GM12864 (cell line): ENCODE measurements at regions not wholly inside any gene's neighbourhood (a gene's known extent, or its start where the extent isn't known, plus 50 kb on each side); places are given as distances from the start of the nearest gene placed in this dataset.

Experiments
- DNase-seq: peaks from one replicate; pipeline ENCODE4 v3.0.0-alpha.2; 2011; ENCODE audit warnings: low read depth
- H3K4me3 ChIP-seq: 2 replicates; pipeline ENCODE4 v1.5.1; 2011; ENCODE audit warnings: mild to moderate bottlenecking, low read depth, low read length, control low read depth
- TF ChIP-seq, protein P1 (sequence below): IDR thresholded peaks from 2 replicates; pipeline ENCODE4 v1.5.1; 2011; ENCODE audit warnings: low read depth, mild to moderate bottlenecking, moderate library complexity, low read length, control low read depth, inconsistent platforms; ENCODE audit errors: missing control alignments

DNA sequence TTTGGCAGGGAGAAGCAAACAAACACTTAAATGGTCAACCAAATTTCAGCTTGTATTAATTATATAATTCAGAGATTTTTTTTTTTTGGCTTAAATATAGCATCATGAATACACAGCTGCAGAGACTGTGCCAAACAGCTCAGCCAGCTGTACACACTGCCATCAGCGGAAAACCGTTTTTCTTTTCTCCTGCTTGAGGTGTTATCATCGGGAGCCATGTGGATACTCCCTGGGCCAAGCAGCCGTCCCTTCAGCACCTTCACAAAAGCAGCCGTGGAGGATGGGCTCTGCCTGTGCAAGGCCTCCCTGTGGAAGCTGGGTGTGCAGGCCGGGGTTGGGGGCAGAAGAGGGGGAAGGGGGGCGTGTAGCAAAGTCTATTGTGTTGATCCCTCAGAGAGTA lies 85.0 kb downstream of the NUF2 start:
- H3K4me3 ChIP-seq, result no peak overlapping the region
- no peak for DNase-seq
- TF ChIP-seq, protein P1, sequence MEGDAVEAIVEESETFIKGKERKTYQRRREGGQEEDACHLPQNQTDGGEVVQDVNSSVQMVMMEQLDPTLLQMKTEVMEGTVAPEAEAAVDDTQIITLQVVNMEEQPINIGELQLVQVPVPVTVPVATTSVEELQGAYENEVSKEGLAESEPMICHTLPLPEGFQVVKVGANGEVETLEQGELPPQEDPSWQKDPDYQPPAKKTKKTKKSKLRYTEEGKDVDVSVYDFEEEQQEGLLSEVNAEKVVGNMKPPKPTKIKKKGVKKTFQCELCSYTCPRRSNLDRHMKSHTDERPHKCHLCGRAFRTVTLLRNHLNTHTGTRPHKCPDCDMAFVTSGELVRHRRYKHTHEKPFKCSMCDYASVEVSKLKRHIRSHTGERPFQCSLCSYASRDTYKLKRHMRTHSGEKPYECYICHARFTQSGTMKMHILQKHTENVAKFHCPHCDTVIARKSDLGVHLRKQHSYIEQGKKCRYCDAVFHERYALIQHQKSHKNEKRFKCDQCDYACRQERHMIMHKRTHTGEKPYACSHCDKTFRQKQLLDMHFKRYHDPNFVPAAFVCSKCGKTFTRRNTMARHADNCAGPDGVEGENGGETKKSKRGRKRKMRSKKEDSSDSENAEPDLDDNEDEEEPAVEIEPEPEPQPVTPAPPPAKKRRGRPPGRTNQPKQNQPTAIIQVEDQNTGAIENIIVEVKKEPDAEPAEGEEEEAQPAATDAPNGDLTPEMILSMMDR, result no peak

DNA sequence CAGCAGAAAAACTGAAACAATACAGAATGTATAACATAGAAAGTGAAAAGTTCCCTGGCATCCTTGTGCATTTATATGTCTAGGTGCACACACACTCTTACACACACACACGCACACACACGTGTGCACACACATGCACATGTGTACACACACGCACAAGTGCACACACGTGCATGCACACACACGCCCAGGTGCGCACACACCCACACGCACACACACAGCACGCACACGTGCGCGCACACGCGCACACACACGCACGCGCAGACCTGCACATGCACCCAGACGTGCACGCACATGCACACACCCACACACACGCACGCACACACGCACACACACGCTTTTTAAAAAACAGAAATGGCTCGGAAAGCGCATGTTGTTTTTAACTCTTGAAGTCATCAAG lies 86.5 kb downstream of the NUF2 start:
- TF ChIP-seq, protein P1, result no peak
- H3K4me3 ChIP-seq, result no peak overlapping the region
- no peak for DNase-seq

DNA sequence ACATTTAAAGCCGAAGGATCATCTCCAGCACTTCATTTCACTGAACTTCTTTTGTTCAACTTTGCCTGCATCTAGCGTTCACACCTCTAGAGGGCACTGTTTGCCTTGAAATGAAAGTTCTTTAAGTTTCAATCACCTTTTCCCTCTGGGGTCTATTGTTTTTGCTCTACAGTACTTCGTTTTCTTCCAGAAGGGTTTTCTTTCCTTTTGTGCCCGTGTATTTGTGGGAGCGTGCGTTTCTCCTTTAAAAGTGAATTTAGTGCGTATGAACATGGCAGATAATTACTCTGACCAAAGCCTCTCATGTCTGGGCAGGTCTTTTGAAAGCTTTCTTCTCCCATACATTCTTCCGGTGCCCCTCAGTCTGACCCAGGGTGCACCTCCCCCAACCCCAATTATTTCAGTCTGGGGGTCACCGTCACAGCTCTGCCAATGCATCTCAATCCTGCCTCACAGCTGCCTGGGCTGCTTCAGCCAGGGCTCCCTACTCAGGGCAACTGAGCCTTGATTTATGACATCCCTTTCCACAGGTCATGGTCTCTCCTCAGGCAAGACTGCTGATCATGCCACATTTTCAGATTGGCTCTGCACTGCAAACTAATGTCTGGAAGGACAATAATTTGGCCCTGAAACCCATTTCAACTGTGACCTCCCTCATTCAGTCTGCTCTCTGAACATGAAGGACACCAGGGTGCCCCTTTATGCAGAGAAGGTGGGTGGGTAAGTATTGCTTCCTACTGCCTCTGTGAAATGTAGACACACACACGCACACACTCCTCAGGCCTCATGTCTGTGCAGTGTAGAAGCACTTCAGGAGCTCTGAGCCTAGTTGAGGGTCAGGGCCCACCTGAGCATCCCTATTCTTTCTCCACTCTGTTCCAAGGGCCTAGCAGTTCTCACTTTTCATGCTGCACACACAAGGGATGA lies 88.6 kb downstream of the NUF2 start:
- H3K4me3 ChIP-seq, result no peak overlapping the region
- TF ChIP-seq, protein P1, result peak; percentile 77
- peak; percentile 29 for DNase-seq

DNA sequence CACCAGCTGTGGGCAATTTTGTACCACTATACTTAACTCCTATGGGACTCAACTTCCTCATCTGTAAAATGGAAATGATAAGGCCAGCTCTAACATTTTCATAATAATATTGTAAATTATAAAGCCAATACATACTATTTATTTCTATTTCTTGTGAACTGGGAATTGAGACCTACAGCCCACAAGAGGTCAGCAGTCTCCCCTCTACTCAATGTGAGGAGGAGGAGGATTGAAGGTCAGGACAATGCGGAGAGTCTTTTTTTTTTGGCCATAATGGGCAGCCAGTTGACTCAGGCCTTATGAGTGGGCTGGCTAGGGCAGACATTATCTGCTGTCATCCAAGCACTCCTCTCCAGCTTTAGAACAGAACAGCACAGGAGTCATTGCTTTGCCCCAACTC lies 90.5 kb downstream of the NUF2 start:
- no peak for DNase-seq
- no peak overlapping the region for H3K4me3 ChIP-seq
- TF ChIP-seq, protein P1, result no peak

DNA sequence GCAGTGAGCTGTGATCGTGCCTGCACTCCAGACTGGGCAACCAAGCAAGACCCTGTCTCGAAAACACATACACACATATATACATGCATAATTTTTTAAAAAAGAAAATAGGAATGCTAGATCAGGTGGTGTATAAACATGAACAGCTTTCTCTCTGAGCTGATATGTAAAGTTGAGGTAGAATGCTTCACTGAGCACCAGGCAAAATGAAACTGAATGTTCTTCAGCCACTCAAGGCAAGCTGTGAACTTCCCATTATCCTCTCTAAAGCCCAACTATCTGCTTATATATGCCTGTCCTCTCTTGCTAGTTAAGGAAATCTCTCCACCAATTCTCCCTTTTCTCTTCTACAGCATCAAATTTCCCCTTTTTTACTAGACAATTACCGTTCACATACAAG lies 93.0 kb downstream of the NUF2 start:
- no peak overlapping the region for H3K4me3 ChIP-seq
- peak; percentile 13 for DNase-seq
- TF ChIP-seq, protein P1, result no peak

DNA sequence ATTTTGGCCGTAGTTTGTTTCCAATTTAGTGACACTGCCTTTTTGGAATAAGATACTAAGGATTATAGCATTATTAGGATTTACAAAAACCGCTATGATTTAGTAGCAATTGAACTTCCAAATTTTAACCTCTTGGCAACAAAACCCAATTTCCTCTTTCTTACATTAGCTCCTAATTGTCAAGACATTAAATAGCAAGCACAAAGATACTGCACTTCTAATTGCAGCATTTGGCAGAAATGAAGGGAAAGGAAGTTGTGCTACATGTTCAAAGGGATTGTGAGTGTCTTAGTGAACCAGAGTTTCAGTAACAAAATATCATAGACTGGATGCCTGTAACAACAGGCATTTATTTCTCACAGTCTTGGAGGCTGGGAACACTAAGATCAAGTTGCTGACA lies 99.9 kb downstream of the NUF2 start:
- TF ChIP-seq, protein P1, result no peak
- no peak for DNase-seq
- H3K4me3 ChIP-seq, result no peak overlapping the region

DNA sequence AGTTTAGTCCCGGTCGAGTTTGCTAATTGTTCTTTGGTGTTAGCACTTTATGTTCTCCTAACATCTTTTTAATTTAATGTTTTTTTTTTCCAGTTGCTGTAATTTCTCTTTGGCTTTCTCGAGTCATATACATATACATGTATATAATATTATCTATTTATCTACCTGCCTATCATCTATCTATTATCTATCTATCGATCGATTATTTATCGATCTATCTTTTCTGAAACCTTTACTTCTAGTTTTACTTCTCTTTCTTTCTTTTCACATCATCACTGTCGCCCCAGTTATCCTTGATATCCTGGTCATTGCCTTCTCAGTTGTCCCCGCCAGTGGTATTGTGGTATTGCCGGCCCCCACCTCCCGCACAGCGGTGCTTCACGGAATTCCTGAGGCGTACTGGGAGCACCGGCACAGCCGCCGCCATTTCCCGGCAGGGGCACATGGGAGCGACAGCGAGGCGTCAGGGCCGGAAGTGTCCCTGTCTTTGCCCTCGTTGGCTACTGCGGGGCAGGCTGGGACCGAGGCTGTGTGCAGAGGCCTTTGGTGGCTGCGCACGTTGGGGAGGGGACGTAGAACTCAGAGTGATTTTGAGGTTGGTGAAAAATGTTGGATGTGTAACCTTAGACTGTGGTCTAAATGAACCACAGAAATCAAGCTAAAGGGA lies 101.1 kb downstream of the NUF2 start:
- no peak overlapping the region for H3K4me3 ChIP-seq
- DNase-seq, result no peak
- TF ChIP-seq, protein P1, result no peak
